ENCODE measurements at regions not wholly inside any gene's neighbourhood (a gene's known extent, or its start where the extent isn't known, plus 50 kb on each side); places are given as distances from the start of the nearest gene placed in this dataset.

GRCh38 chr6:105539911-105540310 lies 137.0 kb upstream of the PREP start:
- FAIRE-seq (no peak), DNase-seq (ENCODE audit: low read depth in 1 of 2, low spot score in 1 of 2) (no peak), ATAC-seq (no peak)
- H3K27ac ChIP-seq: 0 out of 6 replicates have a peak overlapping the region, but pooled peaks of 1 of the 2 experiments have one; percentile 50
- 95% methylated on average over 5 of the region's 5 CpGs for WGBS (ENCODE audit: missing lambda C conversion rate)
- TF ChIP-seq RFX5 (IDR thresholded peaks at IDR 0.05) (no peak), POLR2A (IDR thresholded peaks at IDR 0.05; ENCODE audit: low read length) (no peak), SREBF2 (IDR thresholded peaks at IDR 0.05) (no peak), ZNF302 (CRISPR knock-in tag; IDR thresholded peaks at IDR 0.05) (no peak), MAZ (IDR thresholded peaks at IDR 0.05; ENCODE audit: borderline replicate concordance, low read depth, low read length) (no peak), TP53 (CRISPR knock-in tag; IDR thresholded peaks at IDR 0.05) (no peak), CEBPB (IDR thresholded peaks at IDR 0.05) (0 out of 4 replicates have a peak, but pooled peaks have one; percentile 8 to 17), ATOH8 (CRISPR knock-in tag; IDR thresholded peaks at IDR 0.05; ENCODE audit: low read depth) (no peak)
- H3K4me1 ChIP-seq: 0 out of 3 replicates have a peak, but pooled peaks cover 4% of the 10 kb centered on the region
- POLR2A ChIA-PET: no interaction called here
- CTCF ChIA-PET: no interaction called here
- no peaks in the 10 kb centered on the region for H3K9me3 ChIP-seq
- H3K4me2 ChIP-seq: no peak overlapping the region
- no peak overlapping the region for H3K4me3 ChIP-seq

GRCh38 chr6:105537981-105538578 lies 135.2 kb upstream of the PREP start:
- WGBS (ENCODE audit: missing lambda C conversion rate): 67% methylated on average over 2 of the region's 2 CpGs
- CTCF ChIA-PET: interaction anchor here (0.5 kb wide), 1 partner anchor 461 kb away, joined by 4 read pairs; no protein-coding TSS in a partner anchor
- Histone ChIP-seq H3K9me3 (no peaks in the 10 kb centered on the region), H3K4me3 (no peak overlapping the region), H3K4me1 (peaks cover 14% of the 10 kb centered on the region; the same call in 2 of the 3 replicates), H3K27ac (no peak overlapping the region), H3K4me2 (no peak overlapping the region)
- ATAC-seq (no peak), DNase-seq (ENCODE audit: low read depth in 1 of 2, low spot score in 1 of 2) (no peak), FAIRE-seq (no peak)
- POLR2A ChIA-PET: no interaction called here
- TF ChIP-seq KDM1A (IDR thresholded peaks at IDR 0.05; ENCODE audit: low read depth) (no peak), ATOH8 (CRISPR knock-in tag; IDR thresholded peaks at IDR 0.05; ENCODE audit: low read depth) (no peak), HOXB13 (CRISPR knock-in tag; IDR thresholded peaks at IDR 0.05; ENCODE audit: low read depth) (no peak), CEBPB (IDR thresholded peaks at IDR 0.05) (no peak), MAFK (IDR thresholded peaks at IDR 0.05; ENCODE audit: partially characterized antibody) (no peak), PHF8 (IDR thresholded peaks at IDR 0.05; ENCODE audit: borderline replicate concordance, low read depth) (no peak), FOSL2 (IDR thresholded peaks at IDR 0.05) (no peak), FOSL2 (CRISPR knock-in tag; IDR thresholded peaks at IDR 0.05) (no peak), RARB (CRISPR knock-in tag; IDR thresholded peaks at IDR 0.05) (no peak)

GRCh38 chr6:105536961-105537360 lies 134.1 kb upstream of the PREP start:
- no peak for ATAC-seq
- H3K27ac ChIP-seq: peak overlapping the region; percentile 20 to 66; a peak in 1 of 6 replicates

More at GRCh38 chr6:105536961-105537360, 134.1 kb upstream of the PREP start:
- 65% methylated on average over 3 of the region's 3 CpGs for WGBS (ENCODE audit: missing lambda C conversion rate)
- H3K4me3 ChIP-seq: no peak overlapping the region
- no peak for FAIRE-seq
- H3K4me2 ChIP-seq: no peak overlapping the region; the same call in 2 of the 3 replicates
- CTCF ChIA-PET: no interaction called here
- DNase-seq (ENCODE audit: low read depth in 1 of 2, low spot score in 1 of 2): no peak
- POLR2A ChIA-PET: no interaction called here
- H3K9me3 ChIP-seq: no peaks in the 10 kb centered on the region
- H3K4me1 ChIP-seq: peaks cover 14% of the 10 kb centered on the region; the same call in 2 of the 3 replicates
- no peak for TF ChIP-seq ZNF302 (CRISPR knock-in tag; IDR thresholded peaks at IDR 0.05)
- TF ChIP-seq HMGXB4 (CRISPR knock-in tag; IDR thresholded peaks at IDR 0.05; ENCODE audit: borderline replicate concordance): no peak
- TF ChIP-seq RCOR1 (IDR thresholded peaks at IDR 0.05; ENCODE audit: low read depth, low read length): no peak
- no peak for TF ChIP-seq KDM1A (IDR thresholded peaks at IDR 0.05; ENCODE audit: low read depth)
- TF ChIP-seq MAFK (IDR thresholded peaks at IDR 0.05; ENCODE audit: partially characterized antibody): no peak
- no peak for TF ChIP-seq BCL3 (IDR thresholded peaks at IDR 0.05)
- no peak for TF ChIP-seq JUNB (IDR thresholded peaks at IDR 0.05)
